H1 (cell line): ENCODE measurements at regions not wholly inside any gene's neighbourhood (a gene's known extent, or its start where the extent isn't known, plus 50 kb on each side); places are given as distances from the start of the nearest gene placed in this dataset.

ENCODE experiments used
- CTCF ChIA-PET: fragments of 300-600 bp; sonication (Branson Sonifier 250); formaldehyde crosslinking; loops from one replicate; lab custom pipeline; 2021; ENCODE audit not compliant: partially characterized antibody; lab: Charles Lee
- POLR2A ChIA-PET: fragments of 300-600 bp; sonication (Branson Sonifier 250); formaldehyde crosslinking; loops from one replicate; lab custom pipeline; 2021; ENCODE audit warnings: inconsistent platforms; ENCODE audit not compliant: partially characterized antibody; lab: Charles Lee
- DNase-seq, 2 experiments: peaks; one replicate each; pipeline versions ENCODE4 v3.0.0 to v3.0.0-alpha.2; 2010 to 2022; ENCODE audit warnings: low spot score in 2 of 2, low read depth in 1 of 2, mixed read lengths in 1 of 2
- FAIRE-seq: peaks from 2 replicates; lab custom pipeline; 2011; peaks lifted over from hg19 to GRCh38; lab: Jason Lieb, UNC
- H2AFZ ChIP-seq: 2 replicates; pipeline ENCODE4 v1.8.1; 2012; ENCODE audit warnings: low read length, inconsistent platforms
- H2AK5ac ChIP-seq: 2 replicates; pipeline ENCODE4 v1.6.1; 2013; ENCODE audit warnings: low read depth, low read length
- H2BK120ac ChIP-seq: replicated peaks from 2 replicates; pipeline ENCODE3; 2013; ENCODE audit warnings: low read depth, low read length, inconsistent platforms
- H2BK12ac ChIP-seq: 2 replicates; pipeline ENCODE4 v1.6.1; 2013; ENCODE audit warnings: low read depth, low read length
- H2BK15ac ChIP-seq: 2 replicates; pipeline ENCODE4 v1.6.1; 2013; ENCODE audit warnings: low read length
- H2BK20ac ChIP-seq: 2 replicates; pipeline ENCODE4 v1.6.1; 2013; ENCODE audit warnings: low read length
- H2BK5ac ChIP-seq: 2 replicates; pipeline ENCODE4 v1.6.1; 2013; ENCODE audit warnings: low read depth, low read length
- H3K14ac ChIP-seq: 2 replicates; pipeline ENCODE4 v1.6.1; 2013; ENCODE audit warnings: inconsistent platforms; ENCODE audit not compliant: insufficient read length
- H3K18ac ChIP-seq: 2 replicates; pipeline ENCODE4 v1.6.1; 2013; ENCODE audit warnings: low read length; ENCODE audit errors: extremely low read depth
- H3K23ac ChIP-seq: 2 replicates; pipeline ENCODE4 v1.6.1; 2013; ENCODE audit warnings: inconsistent platforms; ENCODE audit not compliant: insufficient read length
- H3K23me2 ChIP-seq: 2 replicates; pipeline ENCODE4 v1.6.1; 2013; ENCODE audit warnings: low read depth, low read length
- H3K27ac ChIP-seq: 2 replicates; pipeline ENCODE4 v1.6.1; 2011; ENCODE audit warnings: low read depth, low read length, inconsistent platforms
- H3K27me3 ChIP-seq, 4 experiments: replicated peaks in 1 of 4; 1 replicate in 1 of 4; 2 replicates in 3 of 4; pipeline versions ENCODE4 v1.6.1 to v1.8.1; 2011 to 2013; ENCODE audit warnings: low read length in 3 of 4, mild to moderate bottlenecking in 3 of 4, inconsistent platforms in 2 of 4, mixed read lengths in 2 of 4, moderate library complexity in 1 of 4; ENCODE audit not compliant: control insufficient read depth in 3 of 4, insufficient read depth in 3 of 4; ENCODE audit errors: extremely low read depth in 1 of 4
- H3K36me3 ChIP-seq, 4 experiments: 2 replicates each; pipeline versions ENCODE4 v1.6.1 to v1.8.1; 2011 to 2013; ENCODE audit warnings: mild to moderate bottlenecking in 4 of 4, low read length in 3 of 4, moderate library complexity in 2 of 4, control low read depth in 1 of 4, inconsistent platforms in 1 of 4; ENCODE audit not compliant: insufficient read depth in 4 of 4, control insufficient read depth in 2 of 4
- H3K4ac ChIP-seq: replicated peaks from 2 replicates; pipeline ENCODE3; 2013; ENCODE audit warnings: low read length, low read depth, mixed read lengths, inconsistent platforms; ENCODE audit not compliant: insufficient read length
- H3K4me1 ChIP-seq, 4 experiments: replicated peaks in 1 of 4; 1 replicate in 1 of 4; 2 replicates in 3 of 4; pipeline versions ENCODE4 v1.6.1 to v1.8.1; 2011 to 2013; ENCODE audit warnings: low read length in 3 of 4, inconsistent platforms in 2 of 4, mixed read lengths in 1 of 4; ENCODE audit not compliant: insufficient read depth in 4 of 4, control insufficient read depth in 3 of 4
- H3K4me2 ChIP-seq, 2 experiments: 2 replicates each; pipeline versions ENCODE4 v1.6.1 to v1.8.1; 2011 to 2013; ENCODE audit warnings: low read depth in 2 of 2, low read length in 2 of 2, control low read depth in 1 of 2, inconsistent platforms in 1 of 2, mild to moderate bottlenecking in 1 of 2; ENCODE audit not compliant: insufficient read depth in 1 of 2
- H3K4me3 ChIP-seq, 4 experiments: fragments of 200-600, 300-600 bp in 1 of 4; sonication (generic), shearing (Covaris generic), sonication (Bioruptor Twin) in 1 of 4; 2 replicates each; pipeline versions ENCODE4 v1.5.1 to v1.8.1; 2011 to 2016; ENCODE audit warnings: low read length in 4 of 4, low read depth in 3 of 4, control low read depth in 2 of 4, inconsistent platforms in 2 of 4, mild to moderate bottlenecking in 2 of 4, mixed read lengths in 1 of 4, moderate library complexity in 1 of 4; ENCODE audit not compliant: insufficient read depth in 2 of 4; ENCODE audit errors: extremely low read depth in 1 of 4
- H3K56ac ChIP-seq: replicated peaks from 2 replicates; pipeline ENCODE3; 2013; ENCODE audit warnings: low read depth, mild to moderate bottlenecking, mixed read lengths, low read length, inconsistent platforms; ENCODE audit not compliant: insufficient read length
- H3K79me1 ChIP-seq: 2 replicates; pipeline ENCODE4 v1.6.1; 2013; ENCODE audit warnings: low read depth, low read length, control low read depth
- H3K79me2 ChIP-seq, 2 experiments: 2 replicates each; pipeline versions ENCODE4 v1.6.1 to v1.8.1; 2012 to 2013; ENCODE audit warnings: low read length in 2 of 2, mild to moderate bottlenecking in 2 of 2, inconsistent platforms in 1 of 2; ENCODE audit not compliant: insufficient read depth in 2 of 2, control insufficient read depth in 1 of 2
- H3K9ac ChIP-seq, 4 experiments: replicated peaks in 1 of 4; 1 replicate in 1 of 4; 2 replicates in 3 of 4; pipeline versions ENCODE4 v1.6.1 to v1.8.1; 2011 to 2013; ENCODE audit warnings: low read depth in 3 of 4, low read length in 3 of 4, control low read depth in 2 of 4, mild to moderate bottlenecking in 2 of 4, moderate library complexity in 2 of 4, inconsistent platforms in 1 of 4; ENCODE audit errors: extremely low read depth in 1 of 4
- H3K9me3 ChIP-seq, 2 experiments: 2 replicates each; pipeline versions ENCODE4 v1.6.1 to v1.8.1; 2012 to 2013; ENCODE audit warnings: mild to moderate bottlenecking in 2 of 2, moderate library complexity in 2 of 2, control low read depth in 1 of 2, inconsistent platforms in 1 of 2, low read depth in 1 of 2, low read length in 1 of 2, mixed read lengths in 1 of 2; ENCODE audit not compliant: insufficient read depth in 2 of 2
- H4K20me1 ChIP-seq, 2 experiments: replicated peaks in 1 of 2; 2 replicates each; pipeline versions ENCODE3 to v1.8.1; 2011 to 2013; ENCODE audit warnings: inconsistent platforms in 2 of 2, low read length in 2 of 2, mild to moderate bottlenecking in 1 of 2; ENCODE audit not compliant: insufficient read depth in 2 of 2, control insufficient read depth in 1 of 2
- H4K5ac ChIP-seq: 2 replicates; pipeline ENCODE4 v1.6.1; 2013; ENCODE audit warnings: low read length, low read depth, mixed read lengths, inconsistent platforms; ENCODE audit not compliant: insufficient read length
- H4K8ac ChIP-seq: 2 replicates; pipeline ENCODE4 v1.8.0; 2013; ENCODE audit warnings: mild to moderate bottlenecking, moderate library complexity, low read length, inconsistent platforms; ENCODE audit not compliant: insufficient read depth; ENCODE audit errors: extremely low read depth
- H4K91ac ChIP-seq: replicated peaks from 2 replicates; pipeline ENCODE3; 2013; ENCODE audit warnings: low read length, mixed read lengths, inconsistent platforms; ENCODE audit not compliant: insufficient read length
- ASH2L ChIP-seq: fragments of 200-600, 300-600 bp; sonication (generic); IDR thresholded peaks from one replicate; pipeline ENCODE4 v1.7.1; 2017; ENCODE audit warnings: low read length
- WGBS, 2 experiments: shearing (Covaris generic) in 1 of 2; methylation state at CpG; one replicate each; pipeline versions ENCODE4 v1.1.6 to v1.1.7; 2013 to 2015; ENCODE audit warnings: low lambda C conversion rate in 2 of 2, mixed read lengths in 2 of 2, inconsistent platforms in 1 of 2, low coverage in 1 of 2, missing lambda C conversion rate in 1 of 2; ENCODE audit not compliant: insufficient replicate concordance in 2 of 2, insufficient coverage in 1 of 2, insufficient read length in 1 of 2; ENCODE audit errors: extremely low coverage in 1 of 2, missing lambda C conversion rate in 1 of 2; 5-methylcytosine and 5-hydroxymethylcytosine counted together

GRCh38 chr1:14057640-14058039 is 357.7 kb downstream of the PRDM2 start:
- Histone ChIP-seq H2BK15ac (no peak overlapping the region), H3K27ac (no peak overlapping the region), H2BK20ac (no peak overlapping the region), H4K5ac (no peak overlapping the region), H3K4ac (no peak overlapping the region), H2AFZ (no peak overlapping the region), H3K18ac (no peak overlapping the region), H3K36me3 (no peaks in the 10 kb centered on the region), H2BK5ac (no peak overlapping the region), H3K4me3 (no peak overlapping the region), H4K91ac (no peak overlapping the region), H3K4me2 (no peak overlapping the region), H3K23me2 (no peaks in the 10 kb centered on the region), H3K9me3 (no peaks in the 10 kb centered on the region), H3K56ac (no peak overlapping the region), H2BK120ac (no peak overlapping the region), H4K8ac (no peak overlapping the region), H3K27me3 (peaks cover 0 to 2% (median 0%) of the 10 kb centered on the region in 4 experiments; a peak in 1 of 7 replicates), H3K9ac (no peak overlapping the region), H3K4me1 (no peaks in the 10 kb centered on the region), H3K79me2 (no peaks in the 10 kb centered on the region), H2AK5ac (no peak overlapping the region), H2BK12ac (no peak overlapping the region), H4K20me1 (no peaks in the 10 kb centered on the region), H3K79me1 (no peaks in the 10 kb centered on the region), H3K23ac (no peak overlapping the region), H3K14ac (no peak overlapping the region)
- FAIRE-seq (no peak), DNase-seq (no peak)
- ChIA-PET POLR2A (no interaction called here), CTCF (no interaction called here)
- 84% methylated on average over 3 of the region's 3 CpGs; no CpG with 5 or more reads in 1 of the 2 experiments for whole genome bisulfite sequencing, 2 experiments
- no peak for TF ChIP-seq ASH2L
